WTC11 (cell line): ENCODE measurements at regions not wholly inside any gene's neighbourhood (a gene's known extent, or its start where the extent isn't known, plus 50 kb on each side); places are given as distances from the start of the nearest gene placed in this dataset.
A peak's percentile ranks its signal among the peaks of the same experiment; 100 is the strongest.

Experiments used
- ATAC-seq: fragments of 200-7000 bp; cut with Tn5 transposase; 2 replicates; pipeline ENCODE4 v1.10.0; 2021; ENCODE audit warnings: mild to moderate bottlenecking, moderate library complexity
- CTCF ChIA-PET: fragments of 300-600 bp; sonication (Branson Sonifier 250); formaldehyde crosslinking; loops from one replicate; lab custom pipeline; 2021; ENCODE audit warnings: antibody characterized with exemption; lab: Charles Lee
- POLR2A ChIA-PET: fragments of 350-600 bp; sonication (Branson Sonifier 250); formaldehyde crosslinking; loops from one replicate; lab custom pipeline; 2021; ENCODE audit warnings: antibody characterized with exemption; lab: Charles Lee
- DNase-seq: peaks from one replicate; pipeline ENCODE4 v3.0.0; 2021; ENCODE audit warnings: low spot score
- H3K27ac Mint-ChIP-seq: 2 replicates; pipeline ENCODE4 v1.8.0; 2021; ENCODE audit warnings: mixed read lengths
- H3K27me3 Mint-ChIP-seq: 2 replicates; pipeline ENCODE4 v1.8.0; 2021; ENCODE audit warnings: low read depth, mild to moderate bottlenecking, moderate library complexity, mixed read lengths
- H3K36me3 Mint-ChIP-seq: 2 replicates; pipeline ENCODE4 v1.8.0; 2021; ENCODE audit warnings: mixed read lengths
- H3K4me1 Mint-ChIP-seq: 2 replicates; pipeline ENCODE4 v1.8.0; 2022; ENCODE audit warnings: mixed read lengths
- H3K4me3 Mint-ChIP-seq: 2 replicates; pipeline ENCODE4 v1.8.0; 2021; ENCODE audit warnings: mild to moderate bottlenecking, moderate library complexity, mixed read lengths
- H3K9me3 Mint-ChIP-seq: 2 replicates; pipeline ENCODE4 v1.8.0; 2021; ENCODE audit warnings: mixed read lengths
- AFF4 ChIP-seq: sonication (generic); formaldehyde crosslinking; IDR thresholded peaks from 2 replicates; pipeline ENCODE4 v1.8.1; 2023; ENCODE audit warnings: mild to moderate bottlenecking, missing genetic modification reagents, borderline replicate concordance
- CDX4 ChIP-seq: fragments of 250-450 bp; sonication (Bioruptor Pico); IDR thresholded peaks from 2 replicates; pipeline ENCODE4 v1.9.0; 2021; ENCODE audit warnings: moderate library complexity, mild to moderate bottlenecking, inconsistent platforms, borderline replicate concordance
- CTCF ChIP-seq: fragments of 200-600 bp; IDR thresholded peaks from 2 replicates; pipeline ENCODE4 v1.8.0; 2022; ENCODE audit warnings: antibody characterized with exemption
- FOXP1 ChIP-seq: sonication (generic); formaldehyde crosslinking; IDR thresholded peaks from 2 replicates; pipeline ENCODE4 v1.8.0; 2022; ENCODE audit warnings: missing genetic modification reagents, mild to moderate bottlenecking, moderate library complexity, borderline replicate concordance
- GABPB1 ChIP-seq: sonication (generic); formaldehyde crosslinking; IDR thresholded peaks from 2 replicates; pipeline ENCODE4 v1.8.1; 2023; ENCODE audit warnings: mild to moderate bottlenecking, missing genetic modification reagents
- GRHL2 ChIP-seq: fragments of 250-450 bp; sonication (Bioruptor Pico); IDR thresholded peaks from 2 replicates; pipeline ENCODE4 v1.8.0; 2022; ENCODE audit warnings: mild to moderate bottlenecking, moderate library complexity; ENCODE audit not compliant: insufficient replicate concordance, severe bottlenecking
- HMGXB4 ChIP-seq: sonication (generic); formaldehyde crosslinking; IDR thresholded peaks from 2 replicates; pipeline ENCODE4 v1.8.1; 2023; ENCODE audit warnings: mild to moderate bottlenecking, moderate library complexity, missing genetic modification reagents
- IRF2 ChIP-seq: sonication (generic); formaldehyde crosslinking; IDR thresholded peaks from 2 replicates; pipeline ENCODE4 v1.8.0; 2022; ENCODE audit warnings: low read depth, missing genetic modification reagents, borderline replicate concordance
- MLX ChIP-seq: sonication (generic); formaldehyde crosslinking; IDR thresholded peaks from 2 replicates; pipeline ENCODE4 v1.8.1; 2023; ENCODE audit warnings: mild to moderate bottlenecking, missing genetic modification reagents, moderate library complexity
- MXD4 ChIP-seq: fragments of 250-450 bp; sonication (Bioruptor Pico); IDR thresholded peaks from 2 replicates; pipeline ENCODE4 v1.8.0; 2021; ENCODE audit warnings: mild to moderate bottlenecking, moderate library complexity, borderline replicate concordance
- MYBL2 ChIP-seq: sonication (generic); formaldehyde crosslinking; IDR thresholded peaks from 2 replicates; pipeline ENCODE4 v1.8.1; 2023; ENCODE audit warnings: mild to moderate bottlenecking, moderate library complexity, missing genetic modification reagents
- PRRX2 ChIP-seq: fragments of 250-450 bp; sonication (Bioruptor Pico); IDR thresholded peaks from 2 replicates; pipeline ENCODE4 v1.8.0; 2021; ENCODE audit warnings: mild to moderate bottlenecking
- SMAD3 ChIP-seq: sonication (generic); formaldehyde crosslinking; IDR thresholded peaks from 2 replicates; pipeline ENCODE4 v1.8.0; 2022; ENCODE audit warnings: missing genetic modification reagents, mild to moderate bottlenecking, borderline replicate concordance
- SMAD4 ChIP-seq: sonication (generic); formaldehyde crosslinking; IDR thresholded peaks from 2 replicates; pipeline ENCODE4 v1.8.0; 2022; ENCODE audit warnings: mild to moderate bottlenecking, missing genetic modification reagents
- TEAD1 ChIP-seq: sonication (generic); formaldehyde crosslinking; IDR thresholded peaks from 2 replicates; pipeline ENCODE4 v1.8.0; 2022; ENCODE audit warnings: mild to moderate bottlenecking, missing genetic modification reagents
- TEAD4 ChIP-seq: sonication (generic); formaldehyde crosslinking; IDR thresholded peaks from 2 replicates; pipeline ENCODE4 v1.8.0; 2022; ENCODE audit warnings: mild to moderate bottlenecking, missing genetic modification reagents
- ZNF138 ChIP-seq: sonication (generic); formaldehyde crosslinking; conservative IDR thresholded peaks from 2 replicates; pipeline ENCODE4 v1.8.1; 2022; ENCODE audit warnings: mild to moderate bottlenecking, moderate library complexity, missing genetic modification reagents
- ZNF263 ChIP-seq: sonication (generic); formaldehyde crosslinking; IDR thresholded peaks from 2 replicates; pipeline ENCODE4 v1.8.1; 2022; ENCODE audit warnings: low read depth, mild to moderate bottlenecking, moderate library complexity, missing genetic modification reagents
- ZNF396 ChIP-seq: fragments of 250-450 bp; sonication (Bioruptor Pico); IDR thresholded peaks from 2 replicates; pipeline ENCODE4 v1.8.0; 2021; ENCODE audit warnings: mild to moderate bottlenecking, moderate library complexity, borderline replicate concordance
- ZNF416 ChIP-seq: fragments of 250-450 bp; sonication (Bioruptor Pico); IDR thresholded peaks from 2 replicates; pipeline ENCODE4 v1.9.0; 2021; ENCODE audit warnings: mild to moderate bottlenecking, inconsistent platforms
- ZNF671 ChIP-seq: fragments of 250-450 bp; sonication (Bioruptor Pico); IDR thresholded peaks from 2 replicates; pipeline ENCODE4 v1.8.0; 2021; ENCODE audit warnings: mild to moderate bottlenecking

- TF ChIP-seq MYBL2 (CRISPR knock-in tag), result no peak
- no peak for TF ChIP-seq TEAD1
- no peak for TF ChIP-seq CTCF
- no peak for TF ChIP-seq ZNF416 (CRISPR knock-in tag)
Measured at GRCh38 chr5:57719216-57719615, 236.6 kb upstream of the ACTBL2 start (continued).

GRCh38 chr5:57718155-57718554, 235.5 kb upstream of the ACTBL2 start:
- H3K4me1 Mint-ChIP-seq, result peaks cover 15% of the 10 kb centered on the region
- CTCF ChIA-PET, result no interaction called here
- TF ChIP-seq PRRX2 (CRISPR knock-in tag), result no peak
- TF ChIP-seq CTCF, result no peak
- no peak for TF ChIP-seq IRF2 (CRISPR knock-in tag)
- TF ChIP-seq GABPB1 (CRISPR knock-in tag), result peak; percentile 92
- DNase-seq (no peak), ATAC-seq (no peak)
- POLR2A ChIA-PET, result no interaction called here
- peaks cover 15% of the 10 kb centered on the region for H3K9me3 Mint-ChIP-seq
- H3K36me3 Mint-ChIP-seq, result peaks cover 9% of the 10 kb centered on the region
- no peaks in the 10 kb centered on the region for H3K27me3 Mint-ChIP-seq
- H3K4me3 Mint-ChIP-seq, result no peak overlapping the region
- no peak overlapping the region for H3K27ac Mint-ChIP-seq

- no peak for DNase-seq
- ATAC-seq, result no peak
- Mint-ChIP-seq H3K36me3 (peaks cover 9% of the 10 kb centered on the region), H3K27me3 (no peaks in the 10 kb centered on the region), H3K27ac (no peak overlapping the region), H3K9me3 (peaks cover 15% of the 10 kb centered on the region), H3K4me1 (peaks cover 15% of the 10 kb centered on the region), H3K4me3 (no peak overlapping the region)
- TF ChIP-seq SMAD4 (no peak), CTCF (no peak), SMAD3 (CRISPR knock-in tag) (no peak), ZNF263 (CRISPR knock-in tag) (no peak), AFF4 (CRISPR knock-in tag) (no peak), MLX (CRISPR knock-in tag) (no peak), ZNF396 (CRISPR knock-in tag) (no peak), GRHL2 (CRISPR knock-in tag) (no peak), ZNF138 (CRISPR knock-in tag) (no peak), TEAD4 (no peak), ZNF671 (CRISPR knock-in tag) (no peak), FOXP1 (no peak), HMGXB4 (CRISPR knock-in tag) (no peak), MXD4 (CRISPR knock-in tag) (no peak), CDX4 (CRISPR knock-in tag) (no peak)
- ChIA-PET POLR2A (no interaction called here), CTCF (no interaction called here)
Measured at GRCh38 chr5:57717555-57717954, 234.9 kb upstream of the ACTBL2 start.
